ENCODE measurements at regions not wholly inside any gene's neighbourhood (a gene's known extent, or its start where the extent isn't known, plus 50 kb on each side); places are given as distances from the start of the nearest gene placed in this dataset.

- ChIA-PET CTCF (ENCODE audit: unreplicated experiment) (no interaction called here), POLR2A (no interaction called here)
- no peak for TF ChIP-seq EZH2phosphoT487 (IDR thresholded peaks at IDR 0.05; ENCODE audit: borderline replicate concordance, low read depth, low read length)
- TF ChIP-seq CTCF (conservative IDR thresholded peaks at IDR 0.05; ENCODE audit: low read length), result no peak
- H3K9me2 ChIP-seq (ENCODE audit: insufficient read depth, low read length), result no peaks in the 10 kb centered on the region
- no peak overlapping the region for H3K4me2 ChIP-seq (ENCODE audit: low read length)
- H2AFZ ChIP-seq (ENCODE audit: low read length), result no peak overlapping the region
- H4K20me1 ChIP-seq (ENCODE audit: insufficient read depth, low read length), result no peaks in the 10 kb centered on the region
- H3K4me1 ChIP-seq (ENCODE audit: insufficient read depth, low read length, poor library complexity, severe bottlenecking), result no peaks in the 10 kb centered on the region
- H3K36me3 ChIP-seq (ENCODE audit: insufficient read depth, low read length), result no peaks in the 10 kb centered on the region
- intact Hi-C loops (cut with micrococcal nuclease; ENCODE audit: unreplicated experiment), result no loop called here
- H3K79me2 ChIP-seq (ENCODE audit: insufficient read depth, low read depth, low read length), result no peaks in the 10 kb centered on the region
- H3K27ac ChIP-seq (ENCODE audit: low read depth, low read length, poor library complexity, severe bottlenecking), result no peak overlapping the region
- H3K9me3 ChIP-seq (ENCODE audit: low read length), result no peaks in the 10 kb centered on the region
- BruUV-seq (replicated peaks), result no TSS peak
- no peak for DNase-seq (ENCODE audit: low spot score)
- H3K4me3 ChIP-seq (ENCODE audit: low read depth, low read length, poor library complexity, severe bottlenecking), result no peak overlapping the region
These were observed 226.0 kb downstream of the BMP7 start for GRCh38 chr20:57040466-57040865.

- no peak for DNase-seq (ENCODE audit: low spot score)
- no peak for TF ChIP-seq EZH2phosphoT487 (IDR thresholded peaks at IDR 0.05; ENCODE audit: borderline replicate concordance, low read depth, low read length)
- no peak for TF ChIP-seq CTCF (conservative IDR thresholded peaks at IDR 0.05; ENCODE audit: low read length)
- no peaks in the 10 kb centered on the region for H3K79me2 ChIP-seq (ENCODE audit: insufficient read depth, low read depth, low read length)
- no peaks in the 10 kb centered on the region for H4K20me1 ChIP-seq (ENCODE audit: insufficient read depth, low read length)
- no peaks in the 10 kb centered on the region for H3K4me1 ChIP-seq (ENCODE audit: insufficient read depth, low read length, poor library complexity, severe bottlenecking)
- H2AFZ ChIP-seq (ENCODE audit: low read length), result no peak overlapping the region
- H3K4me2 ChIP-seq (ENCODE audit: low read length), result no peak overlapping the region
- intact Hi-C loops (cut with micrococcal nuclease; ENCODE audit: unreplicated experiment), result no loop called here
- H3K9me3 ChIP-seq (ENCODE audit: low read length), result no peaks in the 10 kb centered on the region
- H3K36me3 ChIP-seq (ENCODE audit: insufficient read depth, low read length), result no peaks in the 10 kb centered on the region
- H3K4me3 ChIP-seq (ENCODE audit: low read depth, low read length, poor library complexity, severe bottlenecking), result no peak overlapping the region
- H3K9me2 ChIP-seq (ENCODE audit: insufficient read depth, low read length), result no peaks in the 10 kb centered on the region
- BruUV-seq (replicated peaks), result no TSS peak
- CTCF ChIA-PET (ENCODE audit: unreplicated experiment), result no interaction called here
- no peak overlapping the region for H3K27ac ChIP-seq (ENCODE audit: low read depth, low read length, poor library complexity, severe bottlenecking)
- POLR2A ChIA-PET, result no interaction called here
These were observed 225.5 kb downstream of the BMP7 start for GRCh38 chr20:57040924-57041323.

- H3K4me3 ChIP-seq (ENCODE audit: low read depth, low read length, poor library complexity, severe bottlenecking), result no peak overlapping the region
- intact Hi-C loops (cut with micrococcal nuclease; ENCODE audit: unreplicated experiment), result no loop called here
- H3K9me2 ChIP-seq (ENCODE audit: insufficient read depth, low read length), result no peaks in the 10 kb centered on the region
- no peaks in the 10 kb centered on the region for H3K36me3 ChIP-seq (ENCODE audit: insufficient read depth, low read length)
- CTCF ChIA-PET (ENCODE audit: unreplicated experiment), result no interaction called here
- H3K9me3 ChIP-seq (ENCODE audit: low read length), result no peaks in the 10 kb centered on the region
- no peaks in the 10 kb centered on the region for H3K79me2 ChIP-seq (ENCODE audit: insufficient read depth, low read depth, low read length)
- H4K20me1 ChIP-seq (ENCODE audit: insufficient read depth, low read length), result no peaks in the 10 kb centered on the region
- no peak overlapping the region for H3K4me2 ChIP-seq (ENCODE audit: low read length)
- POLR2A ChIA-PET, result no interaction called here
- TF ChIP-seq EZH2phosphoT487 (IDR thresholded peaks at IDR 0.05; ENCODE audit: borderline replicate concordance, low read depth, low read length), result no peak
- no peak overlapping the region for H2AFZ ChIP-seq (ENCODE audit: low read length)
- BruUV-seq (replicated peaks), result no TSS peak
- H3K27ac ChIP-seq (ENCODE audit: low read depth, low read length, poor library complexity, severe bottlenecking), result no peak overlapping the region
- DNase-seq (ENCODE audit: low spot score), result no peak
- no peaks in the 10 kb centered on the region for H3K4me1 ChIP-seq (ENCODE audit: insufficient read depth, low read length, poor library complexity, severe bottlenecking)
These were observed 223.3 kb downstream of the BMP7 start for GRCh38 chr20:57043091-57043490.

All from OCI-LY7 (cell line).